ENCODE measurements at regions not wholly inside any gene's neighbourhood (a gene's known extent, or its start where the extent isn't known, plus 50 kb on each side); places are given as distances from the start of the nearest gene placed in this dataset.
"Not testable (repeated sequence)": the region's sequence is repeated elsewhere in the genome, so short reads cannot be mapped to it uniquely, and the experiment has no call there.

GRCh38 chr4:97394653-97395052, 748.6 kb downstream of the STPG2 start:
- no peak for DNase-seq (ENCODE audit: low read depth)

- DNase-seq (ENCODE audit: low read depth): no peak
These were observed 747.2 kb downstream of the STPG2 start for GRCh38 chr4:97396097-97396496.

GRCh38 chr4:97396605-97397004, 746.7 kb downstream of the STPG2 start:
- no peak for DNase-seq (ENCODE audit: low read depth)

- no peak for DNase-seq (ENCODE audit: low read depth)
These were observed 738.3 kb downstream of the STPG2 start for GRCh38 chr4:97404876-97405523.

GRCh38 chr4:97411356-97411755, 731.9 kb downstream of the STPG2 start:
- DNase-seq (ENCODE audit: low read depth): no peak

- DNase-seq (ENCODE audit: low read depth): no peak
These were observed 730.9 kb downstream of the STPG2 start for GRCh38 chr4:97412331-97412730.

- DNase-seq (ENCODE audit: low read depth): no peak
These were observed 729.1 kb downstream of the STPG2 start for GRCh38 chr4:97414161-97414560.

- no peak for DNase-seq (ENCODE audit: low read depth)
These were observed 710.7 kb downstream of the STPG2 start for GRCh38 chr4:97432551-97432950.

- not testable (repeated sequence) for DNase-seq (ENCODE audit: low read depth)
These were observed 705.1 kb downstream of the STPG2 start for GRCh38 chr4:97437998-97438705.

- no peak for DNase-seq (ENCODE audit: low read depth)
These were observed 690.1 kb downstream of the STPG2 start for GRCh38 chr4:97453186-97453585.

- DNase-seq (ENCODE audit: low read depth): no peak
These were observed 686.0 kb downstream of the STPG2 start for GRCh38 chr4:97457253-97457652.

- DNase-seq (ENCODE audit: low read depth): no peak
These were observed 675.0 kb downstream of the STPG2 start for GRCh38 chr4:97468272-97468671.

- no peak for DNase-seq (ENCODE audit: low read depth)
These were observed 667.7 kb downstream of the STPG2 start for GRCh38 chr4:97475621-97476020.

GRCh38 chr4:97477974-97478373, 665.3 kb downstream of the STPG2 start:
- no peak for DNase-seq (ENCODE audit: low read depth)

GRCh38 chr4:97479388-97479787, 663.9 kb downstream of the STPG2 start:
- no peak for DNase-seq (ENCODE audit: low read depth)

GRCh38 chr4:97491856-97492255, 651.4 kb downstream of the STPG2 start:
- DNase-seq (ENCODE audit: low read depth): no peak

GRCh38 chr4:97493815-97494518, 649.3 kb downstream of the STPG2 start:
- DNase-seq (ENCODE audit: low read depth): no peak

GRCh38 chr4:97496298-97496873, 646.9 kb downstream of the STPG2 start:
- DNase-seq (ENCODE audit: low read depth): no peak

GRCh38 chr4:97498875-97499274, 644.4 kb downstream of the STPG2 start:
- DNase-seq (ENCODE audit: low read depth): no peak

GRCh38 chr4:97500423-97500822, 642.9 kb downstream of the STPG2 start:
- no peak for DNase-seq (ENCODE audit: low read depth)

- DNase-seq (ENCODE audit: low read depth): no peak
These were observed 638.6 kb downstream of the STPG2 start for GRCh38 chr4:97504713-97505112.

GRCh38 chr4:97507587-97508245, 635.6 kb downstream of the STPG2 start:
- DNase-seq (ENCODE audit: low read depth): no peak
